ENCODE measurements at regions not wholly inside any gene's neighbourhood (a gene's known extent, or its start where the extent isn't known, plus 50 kb on each side); places are given as distances from the start of the nearest gene placed in this dataset.

- H3K4me3 ChIP-seq: no peak overlapping the region
- H3K36me3 ChIP-seq: no peaks in the 10 kb centered on the region
- no peaks in the 10 kb centered on the region for H3K9me3 ChIP-seq (ENCODE audit: low read depth)
- H3K4me1 ChIP-seq (ENCODE audit: low read depth): peaks cover 5% of the 10 kb centered on the region
- TF ChIP-seq CTCF (IDR thresholded peaks at IDR 0.05; ENCODE audit: low read depth, low read length): no peak
- no peak overlapping the region for H3K27ac ChIP-seq
- H3K27me3 ChIP-seq: no peaks in the 10 kb centered on the region
- DNase-seq (ENCODE audit: low read depth in 1 of 2, low spot score in 1 of 2): no peak
These were observed 201.8 kb upstream of the LEF1 start for GRCh38 chr4:108370291-108371141.

GRCh38 chr4:108369035-108369655, 200.4 kb upstream of the LEF1 start:
- TF ChIP-seq CTCF (IDR thresholded peaks at IDR 0.05; ENCODE audit: low read depth, low read length): no peak
- Histone ChIP-seq H3K27ac (no peak overlapping the region), H3K4me3 (no peak overlapping the region), H3K27me3 (no peaks in the 10 kb centered on the region), H3K4me1 (ENCODE audit: low read depth) (peaks cover 8% of the 10 kb centered on the region), H3K9me3 (ENCODE audit: low read depth) (no peaks in the 10 kb centered on the region), H3K36me3 (no peaks in the 10 kb centered on the region)
- DNase-seq (ENCODE audit: low read depth in 1 of 2, low spot score in 1 of 2): no peak

GRCh38 chr4:108367751-108368150, 199.0 kb upstream of the LEF1 start:
- H3K36me3 ChIP-seq: no peaks in the 10 kb centered on the region
- no peak overlapping the region for H3K27ac ChIP-seq
- DNase-seq (ENCODE audit: low read depth in 1 of 2, low spot score in 1 of 2): no peak
- H3K4me1 ChIP-seq (ENCODE audit: low read depth): peaks cover 8% of the 10 kb centered on the region
- TF ChIP-seq CTCF (IDR thresholded peaks at IDR 0.05; ENCODE audit: low read depth, low read length): no peak
- H3K9me3 ChIP-seq (ENCODE audit: low read depth): no peaks in the 10 kb centered on the region
- no peak overlapping the region for H3K4me3 ChIP-seq
- no peaks in the 10 kb centered on the region for H3K27me3 ChIP-seq

- Histone ChIP-seq H3K9me3 (ENCODE audit: low read depth) (no peaks in the 10 kb centered on the region), H3K36me3 (no peaks in the 10 kb centered on the region), H3K27me3 (no peaks in the 10 kb centered on the region), H3K27ac (no peak overlapping the region), H3K4me1 (ENCODE audit: low read depth) (peaks cover 8% of the 10 kb centered on the region), H3K4me3 (no peak overlapping the region)
- DNase-seq (ENCODE audit: low read depth in 1 of 2, low spot score in 1 of 2): no peak
- TF ChIP-seq CTCF (IDR thresholded peaks at IDR 0.05; ENCODE audit: low read depth, low read length): no peak
These were observed 198.0 kb upstream of the LEF1 start for GRCh38 chr4:108366716-108367115.

- Histone ChIP-seq H3K4me1 (ENCODE audit: low read depth) (peaks cover 19% of the 10 kb centered on the region), H3K36me3 (no peaks in the 10 kb centered on the region), H3K9me3 (ENCODE audit: low read depth) (no peaks in the 10 kb centered on the region), H3K27ac (no peak overlapping the region), H3K27me3 (no peaks in the 10 kb centered on the region), H3K4me3 (no peak overlapping the region)
- no peak for TF ChIP-seq CTCF (IDR thresholded peaks at IDR 0.05; ENCODE audit: low read depth, low read length)
- peak in 1 of 2 donors; percentile 27 for DNase-seq (ENCODE audit: low read depth in 1 of 2, low spot score in 1 of 2)
These were observed 196.8 kb upstream of the LEF1 start for GRCh38 chr4:108365551-108365950.

Data from cardiac muscle cell (in vitro differentiated cells and primary cell).